ENCODE measurements at regions not wholly inside any gene's neighbourhood (a gene's known extent, or its start where the extent isn't known, plus 50 kb on each side); places are given as distances from the start of the nearest gene placed in this dataset.

- Mint-ChIP-seq H3K9me3 (peaks cover 2% of the 10 kb centered on the region), H3K27ac (no peak overlapping the region), H3K4me1 (ENCODE audit: low read depth) (no peaks in the 10 kb centered on the region), H3K27me3 (no peaks in the 10 kb centered on the region), H3K4me3 (no peak overlapping the region), H3K36me3 (ENCODE audit: low read depth) (no peaks in the 10 kb centered on the region)
- POLR2A ChIA-PET: no interaction called here
- intact Hi-C loops (cut with micrococcal nuclease): no loop called here
- DNase-seq: no peak
- CTCF ChIA-PET: no interaction called here
- no peak for TF ChIP-seq CTCF (IDR thresholded peaks at IDR 0.05)
- no peak for ATAC-seq
Observed at GRCh38 chr13:71323266-71323665, 543.7 kb downstream of the DACH1 start.

- intact Hi-C loops (cut with micrococcal nuclease): no loop called here
- Mint-ChIP-seq H3K9me3 (peaks cover 2% of the 10 kb centered on the region), H3K4me1 (ENCODE audit: low read depth) (no peaks in the 10 kb centered on the region), H3K27me3 (no peaks in the 10 kb centered on the region), H3K27ac (no peak overlapping the region), H3K36me3 (ENCODE audit: low read depth) (no peaks in the 10 kb centered on the region), H3K4me3 (no peak overlapping the region)
- TF ChIP-seq CTCF (IDR thresholded peaks at IDR 0.05): no peak
- DNase-seq (peak; percentile 8), ATAC-seq (no peak)
- POLR2A ChIA-PET: no interaction called here
- CTCF ChIA-PET: interaction anchor here (0.6 to 1.3 kb wide), 5 partner anchors 10 to 542 kb away, joined by 3 to 4 read pairs (median 3); no protein-coding TSS in a partner anchor
Observed at GRCh38 chr13:71320452-71320851, 546.6 kb downstream of the DACH1 start.

- Mint-ChIP-seq H3K27me3 (peaks cover 2% of the 10 kb centered on the region), H3K4me3 (no peak overlapping the region), H3K36me3 (ENCODE audit: low read depth) (no peaks in the 10 kb centered on the region), H3K4me1 (ENCODE audit: low read depth) (no peaks in the 10 kb centered on the region), H3K27ac (no peak overlapping the region), H3K9me3 (peaks cover 2% of the 10 kb centered on the region)
- ATAC-seq (no peak), DNase-seq (no peak)
- TF ChIP-seq CTCF (IDR thresholded peaks at IDR 0.05): no peak
- POLR2A ChIA-PET: no interaction called here
- intact Hi-C loops (cut with micrococcal nuclease): no loop called here
- CTCF ChIA-PET: interaction anchor here (2.1 kb wide), 1 partner anchor 14 kb away, joined by 5 read pairs; no protein-coding TSS in a partner anchor
Observed at GRCh38 chr13:71316792-71317363, 550.1 kb downstream of the DACH1 start.

GRCh38 chr13:71312923-71313322 is 554.1 kb downstream of the DACH1 start:
- no peaks in the 10 kb centered on the region for H3K9me3 Mint-ChIP-seq
- ATAC-seq: no peak
- no peaks in the 10 kb centered on the region for H3K4me1 Mint-ChIP-seq (ENCODE audit: low read depth)
- no peak for TF ChIP-seq CTCF (IDR thresholded peaks at IDR 0.05)
- no peak overlapping the region for H3K4me3 Mint-ChIP-seq
- CTCF ChIA-PET: no interaction called here
- no peak overlapping the region for H3K27ac Mint-ChIP-seq
- no peaks in the 10 kb centered on the region for H3K36me3 Mint-ChIP-seq (ENCODE audit: low read depth)
- no peak for DNase-seq
- intact Hi-C loops (cut with micrococcal nuclease): no loop called here
- H3K27me3 Mint-ChIP-seq: peaks cover 2% of the 10 kb centered on the region
- POLR2A ChIA-PET: no interaction called here

GRCh38 chr13:71309905-71310304 is 557.1 kb downstream of the DACH1 start:
- CTCF ChIA-PET: interaction anchor here (0.7 kb wide), 1 partner anchor 844 kb away, joined by 3 read pairs; no protein-coding TSS in a partner anchor
- Mint-ChIP-seq H3K9me3 (no peaks in the 10 kb centered on the region), H3K27ac (no peak overlapping the region), H3K4me3 (no peak overlapping the region), H3K27me3 (peaks cover 2% of the 10 kb centered on the region), H3K4me1 (ENCODE audit: low read depth) (no peaks in the 10 kb centered on the region), H3K36me3 (ENCODE audit: low read depth) (no peaks in the 10 kb centered on the region)
- DNase-seq (no peak), ATAC-seq (no peak)
- no peak for TF ChIP-seq CTCF (IDR thresholded peaks at IDR 0.05)
- intact Hi-C loops (cut with micrococcal nuclease): no loop called here
- POLR2A ChIA-PET: no interaction called here

All from activated CD8-positive, alpha-beta T cell treated with anti-CD3 and anti-CD28 coated beads for 36 hours (primary cell).